Activated CD4-positive, CD25-positive, alpha-beta regulatory T cell (primary cell): ENCODE measurements at regions not wholly inside any gene's neighbourhood (a gene's known extent, or its start where the extent isn't known, plus 50 kb on each side); places are given as distances from the start of the nearest gene placed in this dataset.
A peak's percentile ranks its signal among the peaks of the same experiment; 100 is the strongest.
"Not testable (repeated sequence)": the region's sequence is repeated elsewhere in the genome, so short reads cannot be mapped to it uniquely, and the experiment has no call there.

Experiments
- DNase-seq, 4 experiments: peaks; one replicate each; lab custom pipeline; 2025; lab: John Stamatoyannopoulos, UW

DNA sequence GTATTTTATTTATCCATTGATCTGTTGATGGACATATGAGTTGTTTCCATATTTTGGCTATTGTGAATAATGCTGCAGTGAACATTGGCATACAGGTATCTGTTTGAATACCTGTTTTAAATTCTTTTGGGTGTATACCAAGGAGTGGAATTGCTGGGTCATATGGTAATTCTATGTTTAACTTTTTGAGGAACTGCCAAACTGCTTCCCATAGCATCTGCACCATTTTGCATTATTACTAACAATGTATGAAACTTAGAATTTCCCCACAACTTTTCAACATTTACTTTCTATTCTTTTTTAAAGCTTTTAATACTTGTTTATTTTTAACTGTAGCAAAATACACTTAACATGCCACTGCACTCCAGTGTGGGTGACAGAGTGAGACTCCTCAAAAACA, 57.0 kb upstream of the MSN start:
- DNase-seq = no peak

DNA sequence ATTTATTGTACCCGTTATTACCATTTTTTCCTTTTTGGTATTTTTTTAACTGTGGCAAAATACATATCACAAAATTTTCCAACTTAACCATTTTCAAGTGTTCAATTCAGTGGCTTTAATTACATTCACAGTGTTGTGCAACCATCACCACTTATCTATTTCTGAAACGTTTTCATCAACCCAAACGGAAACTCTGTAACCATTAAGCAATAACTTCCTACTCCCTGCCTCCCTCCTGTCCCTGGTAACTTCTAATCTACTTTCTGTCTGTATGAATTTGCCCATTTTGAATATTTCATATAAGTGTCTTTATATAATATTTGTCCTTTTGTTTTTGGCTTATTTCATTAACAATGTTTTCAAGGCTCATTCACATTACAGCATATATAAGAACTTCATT, 57.4 kb upstream of the MSN start:
- no peak for DNase-seq

DNA sequence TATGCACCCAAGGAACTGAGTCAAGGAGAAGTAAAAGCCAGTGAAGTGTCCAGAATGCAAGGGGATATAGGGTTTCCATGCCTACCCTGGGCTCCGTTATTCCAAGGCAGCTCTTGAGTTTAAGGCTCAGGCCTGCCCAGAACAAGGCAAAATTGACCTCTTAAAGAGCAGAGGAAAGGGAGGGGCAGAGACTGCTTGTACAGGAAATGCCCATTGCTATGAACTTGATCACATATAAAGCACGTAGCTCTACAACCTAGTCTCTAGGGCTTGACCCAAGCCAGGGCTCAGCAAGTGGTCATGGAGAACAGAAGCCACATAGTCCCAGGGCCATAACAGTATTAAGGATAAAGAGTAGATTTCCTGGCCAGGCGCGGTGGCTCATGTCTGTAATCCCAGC, 58.2 kb upstream of the MSN start:
- DNase-seq = no peak

DNA sequence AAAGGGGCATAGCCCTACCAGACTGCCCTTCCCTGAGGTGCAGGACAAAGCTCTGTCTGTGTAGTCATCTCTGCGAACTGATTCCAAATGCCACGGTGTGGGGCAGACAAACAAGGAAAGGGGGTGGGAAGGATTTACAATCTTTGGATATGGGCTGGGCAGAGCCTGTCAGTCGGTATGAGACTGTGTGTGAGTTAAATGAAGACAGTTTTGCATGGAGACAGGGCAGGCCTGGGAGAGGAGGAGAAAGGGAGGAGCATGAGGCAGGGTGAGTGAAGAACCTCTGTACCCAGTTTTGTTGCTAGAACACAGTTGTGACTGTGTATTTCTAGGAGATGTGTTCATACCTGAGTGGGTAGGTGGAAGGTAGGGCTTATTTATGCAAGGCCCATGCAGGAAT, 59.4 kb upstream of the MSN start:
- no peak for DNase-seq

DNA sequence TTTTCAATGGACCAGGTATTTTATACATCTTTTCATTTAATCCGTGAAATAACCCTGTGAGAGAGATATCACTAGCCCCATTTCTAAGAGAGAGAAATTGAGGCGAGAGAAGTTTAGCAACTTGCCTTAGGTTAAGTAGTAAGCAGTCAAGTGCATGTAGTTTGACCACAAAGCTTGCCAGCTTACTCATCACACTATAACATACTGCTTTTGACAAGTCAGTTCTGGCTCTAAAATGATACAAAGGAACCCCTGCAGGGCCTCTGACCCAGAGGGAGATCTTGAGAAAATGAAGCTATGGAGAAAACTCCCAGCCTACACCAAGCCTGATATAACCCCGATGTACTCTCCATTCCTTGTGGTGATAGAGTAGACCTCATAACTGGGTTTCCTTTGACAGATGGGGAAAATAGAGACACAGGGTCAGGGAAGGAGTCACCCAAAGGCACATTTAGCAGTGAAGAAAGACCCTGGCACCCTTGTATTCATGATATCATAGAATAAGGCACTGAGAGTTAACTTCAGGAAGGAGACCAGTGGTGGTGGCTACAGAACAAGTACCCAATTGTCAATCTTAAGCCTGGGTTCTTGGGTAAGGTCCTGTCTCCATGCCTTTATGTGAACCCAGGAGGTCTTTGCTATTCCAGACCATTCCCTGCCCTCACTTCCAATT, 60.2 kb upstream of the MSN start:
- no peak for DNase-seq

DNA sequence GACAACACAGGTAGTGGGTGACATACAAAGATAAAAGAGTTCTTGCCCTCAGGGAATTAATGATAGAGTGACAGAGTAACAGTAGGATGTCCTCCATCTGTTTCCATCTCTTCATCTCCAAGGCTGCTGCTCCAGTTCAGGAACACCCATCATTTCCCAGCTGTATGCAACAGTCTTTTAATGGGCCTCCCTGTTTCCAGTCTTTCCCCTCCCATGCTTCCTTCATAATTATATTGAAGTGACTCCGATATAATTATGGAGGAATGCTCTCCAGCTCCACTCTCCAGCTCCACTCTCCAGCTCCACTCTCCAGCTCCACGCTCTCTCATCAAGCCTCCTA, 65.3 kb upstream of the MSN start:
- no peak for DNase-seq

DNA sequence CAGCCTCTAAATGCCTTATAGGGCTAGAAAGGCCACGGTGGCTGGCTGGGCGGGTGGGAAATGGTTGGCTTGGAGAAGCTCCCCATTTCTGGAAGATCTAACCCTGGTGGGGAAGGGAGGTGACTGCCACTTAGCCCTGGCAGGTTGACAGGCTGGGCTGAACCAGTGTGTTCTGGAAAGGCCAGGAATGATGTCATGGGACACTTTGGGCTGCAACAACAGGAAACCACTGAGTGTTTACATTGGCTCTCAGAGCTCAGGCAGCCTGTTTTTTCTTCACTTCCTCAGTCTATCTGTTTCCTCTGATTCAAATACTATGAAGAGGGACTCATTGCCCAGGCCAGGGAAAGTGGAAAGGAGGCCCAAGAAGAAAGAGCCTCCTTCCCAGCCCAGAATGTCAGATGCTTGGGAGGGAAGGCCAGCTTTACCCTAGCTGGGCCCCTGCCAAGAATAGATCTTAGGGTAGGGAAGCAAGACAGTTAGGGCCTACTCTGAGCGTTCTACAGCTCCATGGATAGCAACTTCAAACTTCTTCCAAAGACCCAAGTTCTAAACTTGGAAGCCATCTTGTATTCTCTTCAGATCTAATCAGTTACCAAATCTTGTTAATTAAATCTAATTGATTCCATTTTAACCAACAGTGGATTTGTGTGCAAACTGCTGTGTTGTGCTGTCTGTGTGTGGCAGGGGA, 65.8 kb upstream of the MSN start:
- DNase-seq = no peak

DNA sequence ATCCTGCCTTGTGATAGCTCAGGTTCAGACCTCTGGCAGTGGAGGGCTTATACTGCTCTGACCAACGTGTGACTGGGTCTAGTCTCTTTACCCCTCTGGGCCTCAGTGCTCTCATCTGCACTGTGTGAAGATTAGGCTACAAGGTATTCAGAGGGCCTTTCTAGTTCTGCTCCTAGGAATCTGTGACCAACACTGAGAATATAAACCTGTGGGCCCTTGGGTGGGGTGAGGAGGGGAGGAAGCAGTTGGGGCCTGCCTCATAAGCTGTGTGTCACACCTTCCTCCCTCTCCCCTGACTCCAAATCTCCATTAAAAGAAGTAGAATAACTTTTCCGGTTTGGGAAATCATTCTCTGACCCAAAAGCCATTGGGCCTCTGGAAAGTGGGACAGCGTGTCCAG, 66.3 kb upstream of the MSN start:
- no peak for DNase-seq

DNA sequence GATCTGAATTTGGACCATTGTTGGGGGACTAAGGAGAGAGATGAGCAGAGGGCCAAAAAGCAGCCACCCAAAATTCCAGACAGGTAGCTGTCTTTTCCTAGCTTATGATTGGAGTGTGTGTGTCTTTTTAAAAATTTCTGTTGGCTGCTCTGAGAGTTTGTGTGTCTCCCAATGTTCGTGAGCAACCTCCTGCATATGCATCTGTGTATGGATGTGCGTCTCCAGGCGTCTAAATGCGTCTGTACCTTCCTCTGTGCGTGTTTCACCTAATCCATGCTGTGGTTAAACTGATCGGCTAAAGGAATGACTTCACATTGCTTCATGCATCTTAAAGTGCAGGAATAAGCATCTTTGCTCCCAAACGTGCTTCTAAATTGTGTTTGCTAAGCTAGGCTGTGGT, 65.5 kb upstream of the LAS1L start:
- DNase-seq = no peak

DNA sequence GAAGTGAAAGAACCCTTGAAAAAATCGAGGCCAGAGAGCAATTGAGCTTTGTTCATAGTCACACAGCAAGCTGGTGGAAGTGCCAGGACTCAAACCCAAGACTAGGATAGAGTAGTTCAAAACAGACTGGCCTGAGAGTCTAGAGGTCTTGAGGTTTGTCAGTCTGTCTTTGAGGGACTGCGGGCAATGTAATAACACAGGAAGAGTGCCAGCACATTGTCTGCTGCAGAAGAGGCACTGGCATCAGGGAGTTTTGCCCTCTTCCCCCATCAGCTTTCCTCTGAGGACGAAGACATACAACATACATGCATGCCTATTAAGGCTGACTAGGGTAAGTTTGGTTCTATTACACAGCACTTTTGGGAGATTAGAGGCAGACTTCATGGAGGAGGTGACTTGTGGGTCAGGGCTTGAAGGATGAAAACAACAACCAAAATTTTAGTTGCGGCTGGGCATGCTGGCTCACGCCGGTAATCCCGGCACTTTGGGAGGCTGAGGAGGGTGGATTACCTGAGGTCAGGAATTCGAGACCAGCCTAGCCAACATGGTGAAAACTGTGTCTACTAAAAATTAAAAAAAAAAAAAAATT, 64.1 kb upstream of the LAS1L start:
- DNase-seq = no peak

DNA sequence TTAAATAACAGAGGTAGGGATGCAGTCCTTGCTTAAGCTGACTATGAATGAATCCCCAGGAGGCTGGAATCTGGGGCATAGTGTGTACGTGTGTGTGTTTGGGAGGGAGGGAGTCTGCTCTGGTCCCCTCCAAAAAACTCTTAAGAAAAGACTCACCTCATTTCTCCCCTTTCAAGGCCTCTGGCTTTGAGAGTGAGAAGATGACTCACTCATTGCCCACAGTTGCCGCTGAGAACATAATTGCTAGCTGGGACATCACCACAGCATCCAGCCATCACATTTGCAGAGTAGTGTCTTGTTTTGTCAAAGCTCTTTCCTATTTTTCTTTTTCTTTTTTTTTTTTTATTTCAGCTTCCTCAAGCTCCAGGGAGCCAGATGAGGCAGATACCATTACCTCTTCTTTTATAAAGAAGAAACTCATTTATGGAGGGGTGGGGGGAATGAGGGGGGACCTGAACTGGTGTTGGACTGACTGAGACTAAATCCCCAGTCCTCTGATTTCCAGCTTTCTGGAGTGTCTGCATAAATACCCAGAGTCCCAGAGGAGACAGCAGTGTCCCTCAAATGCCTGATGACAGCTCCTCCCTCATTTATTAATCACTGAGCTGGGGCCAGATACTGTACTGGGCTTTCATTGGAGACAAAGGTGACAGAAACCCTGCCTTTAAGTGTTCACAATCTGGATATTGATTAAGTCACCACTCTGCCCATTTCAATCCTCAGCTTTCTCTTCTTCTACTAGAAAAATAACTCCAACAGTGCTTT, 61.9 kb upstream of the LAS1L start:
- peak in 2 of 4 experiments; percentile 0 to 1 for DNase-seq

DNA sequence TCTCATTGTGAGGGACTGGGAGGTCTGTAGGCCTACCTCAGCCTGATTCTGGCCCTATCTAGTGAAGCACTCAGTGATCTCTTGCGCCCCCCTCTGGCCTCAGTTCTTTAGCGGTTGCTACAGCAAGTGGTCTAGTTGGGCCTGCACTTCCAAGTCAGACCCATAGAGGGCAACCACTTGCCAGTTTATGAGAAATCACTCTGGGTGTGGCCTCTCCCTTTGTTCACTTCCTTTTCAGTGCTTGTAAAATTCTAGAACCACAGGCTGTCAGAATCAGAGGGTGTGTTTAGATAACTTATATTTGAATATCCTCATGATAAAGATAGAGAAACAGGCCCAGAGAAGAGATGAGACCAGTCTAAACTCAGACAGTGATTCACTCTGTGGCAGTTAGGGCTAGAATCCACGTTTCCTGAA, 60.9 kb upstream of the LAS1L start:
- DNase-seq = peak; percentile 60 to 87 (median 73)

DNA sequence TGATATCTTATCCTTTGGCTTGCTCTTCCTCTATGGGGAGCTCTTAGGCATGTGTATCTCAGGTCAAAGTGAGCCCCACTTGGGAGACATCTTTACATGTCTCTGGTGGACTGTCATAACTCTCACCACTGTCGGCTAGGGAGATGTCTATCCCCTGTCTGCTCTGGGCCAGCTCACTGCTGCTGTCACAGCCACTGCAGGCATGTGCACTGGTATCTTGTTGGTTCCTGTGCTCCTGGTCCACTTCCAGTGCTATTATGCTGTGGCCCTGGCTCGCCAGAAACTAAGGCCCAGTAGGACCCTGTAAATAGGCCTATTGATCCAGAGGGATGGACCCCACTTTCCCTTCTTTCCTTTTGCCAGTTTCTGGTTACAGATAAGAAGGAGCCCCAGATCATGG, 56.6 kb upstream of the LAS1L start:
- DNase-seq = no peak

DNA sequence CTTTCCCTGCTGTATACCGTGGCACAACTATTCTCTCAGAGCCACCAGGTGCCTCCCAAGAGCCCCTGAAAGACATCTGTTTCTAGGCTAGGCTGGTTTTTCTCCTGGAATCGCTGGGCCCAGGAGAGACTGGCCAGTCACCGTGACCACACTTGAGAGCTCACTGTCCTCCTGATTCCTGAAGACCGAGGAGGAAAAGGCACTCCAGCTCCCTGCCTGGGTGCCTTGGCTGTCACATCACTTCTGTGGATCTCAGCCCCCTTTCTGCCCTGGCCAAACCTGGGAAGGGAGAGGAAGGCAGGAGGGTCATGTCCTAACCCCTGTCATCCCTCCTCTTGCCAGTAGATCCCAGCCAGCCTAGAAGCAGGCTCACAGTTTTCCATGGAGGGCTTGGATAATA, 54.7 kb upstream of the LAS1L start:
- no peak for DNase-seq

DNA sequence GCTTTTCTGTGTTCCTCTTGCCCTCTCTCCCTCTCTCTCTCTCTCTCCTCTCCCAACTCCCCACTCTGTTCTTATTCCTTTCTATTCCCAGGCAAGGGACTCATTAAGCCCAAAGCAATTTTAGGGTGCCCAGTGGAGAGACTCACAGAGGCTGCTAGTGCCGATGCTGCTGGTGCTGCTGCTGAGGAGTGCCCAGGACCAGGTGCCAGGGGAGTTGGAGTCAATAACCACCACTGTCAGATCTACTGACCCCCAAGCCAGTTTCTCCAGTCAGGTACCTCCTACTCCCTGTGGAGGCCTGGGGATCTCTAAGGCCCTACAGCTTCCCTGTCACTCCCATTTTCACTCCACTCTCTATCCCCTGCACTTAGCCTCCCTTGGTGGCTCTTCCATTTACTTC, 54.2 kb upstream of the LAS1L start:
- DNase-seq = no peak

DNA sequence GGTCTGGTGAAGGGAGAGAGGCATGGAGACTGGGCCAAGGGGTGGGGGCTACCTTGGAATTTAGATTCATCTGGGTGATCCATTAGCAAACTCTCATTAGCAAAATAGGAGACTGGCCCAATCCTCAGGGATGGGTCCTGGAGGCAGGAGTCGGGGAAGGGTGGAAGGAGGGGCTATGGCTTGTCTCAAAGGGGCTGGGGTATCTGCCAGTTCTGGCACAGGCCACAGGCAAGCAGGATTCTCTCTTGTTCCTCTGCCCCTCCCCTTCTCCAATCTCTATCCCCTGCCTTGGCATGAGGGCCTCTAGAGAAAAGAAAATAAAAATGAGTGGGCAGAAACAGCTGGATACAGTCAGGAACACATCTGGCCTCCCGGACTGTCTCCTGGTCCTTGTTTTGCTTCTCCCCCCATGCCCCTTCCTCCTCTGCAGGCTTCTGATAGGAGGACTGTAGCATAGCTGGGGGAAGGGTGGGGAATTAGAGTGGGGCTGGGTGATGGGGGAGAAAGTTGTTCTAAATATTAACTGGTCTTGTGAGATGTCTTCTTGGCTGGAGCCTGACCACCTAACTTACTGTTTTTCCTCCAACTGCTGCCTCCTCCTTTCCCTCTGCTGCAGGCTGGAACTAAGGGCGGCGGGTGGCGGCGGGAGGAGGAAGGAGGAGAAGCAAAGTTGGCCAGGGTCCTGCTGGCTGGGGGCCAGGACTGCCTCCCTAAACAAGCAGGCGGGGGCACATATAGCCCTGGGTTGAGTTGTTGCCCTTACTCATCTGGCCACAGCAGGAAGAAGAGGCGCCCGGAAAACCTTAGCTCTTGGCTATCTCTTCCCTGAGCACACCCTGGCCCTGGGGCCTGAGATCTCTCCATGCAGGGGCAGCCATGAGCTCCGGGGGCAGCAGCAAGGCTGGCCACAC, 53.3 kb upstream of the LAS1L start:
- DNase-seq = no peak

DNA sequence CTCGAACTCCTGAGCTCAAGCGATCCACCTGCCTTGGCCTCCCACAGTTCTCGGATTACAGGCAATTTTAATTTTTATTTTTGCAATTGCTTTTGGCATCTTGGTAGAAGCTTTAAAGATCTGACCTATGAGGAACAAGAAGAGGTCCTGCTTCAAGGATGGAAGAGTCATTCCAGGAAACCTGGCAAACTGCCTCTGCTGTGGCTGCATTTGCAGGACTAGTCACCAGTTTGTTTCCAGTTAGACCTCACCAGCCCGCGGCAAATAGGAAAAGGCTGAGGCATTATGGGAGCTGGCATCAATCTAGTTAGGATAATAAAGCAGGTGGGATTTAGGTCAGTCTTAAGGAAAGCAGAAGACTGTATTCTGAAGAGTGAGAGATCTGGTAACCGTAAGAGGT, 51.9 kb upstream of the LAS1L start:
- no peak for DNase-seq

DNA sequence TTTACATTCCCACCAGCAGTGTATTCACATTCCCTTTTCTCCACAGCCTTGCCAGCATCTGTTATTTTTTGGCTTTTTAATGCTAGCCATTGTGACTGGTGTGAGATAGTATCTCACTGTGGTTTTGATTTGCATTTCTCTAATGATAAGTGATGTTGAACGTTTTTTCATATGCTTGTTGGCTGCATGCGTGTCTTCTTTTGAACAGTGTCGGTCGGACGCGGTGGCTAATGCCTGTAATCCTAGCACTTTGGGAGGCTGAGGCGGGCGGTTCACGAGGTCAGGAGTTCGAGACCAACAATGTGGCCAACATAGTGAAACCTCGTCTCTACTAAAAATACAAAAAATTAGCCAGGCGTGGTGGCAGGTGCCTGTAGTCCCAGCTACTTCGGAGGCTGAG, 50.6 kb upstream of the LAS1L start:
- DNase-seq = not testable (repeated sequence)
